ENCODE measurements at regions not wholly inside any gene's neighbourhood (a gene's known extent, or its start where the extent isn't known, plus 50 kb on each side); places are given as distances from the start of the nearest gene placed in this dataset.

DNA sequence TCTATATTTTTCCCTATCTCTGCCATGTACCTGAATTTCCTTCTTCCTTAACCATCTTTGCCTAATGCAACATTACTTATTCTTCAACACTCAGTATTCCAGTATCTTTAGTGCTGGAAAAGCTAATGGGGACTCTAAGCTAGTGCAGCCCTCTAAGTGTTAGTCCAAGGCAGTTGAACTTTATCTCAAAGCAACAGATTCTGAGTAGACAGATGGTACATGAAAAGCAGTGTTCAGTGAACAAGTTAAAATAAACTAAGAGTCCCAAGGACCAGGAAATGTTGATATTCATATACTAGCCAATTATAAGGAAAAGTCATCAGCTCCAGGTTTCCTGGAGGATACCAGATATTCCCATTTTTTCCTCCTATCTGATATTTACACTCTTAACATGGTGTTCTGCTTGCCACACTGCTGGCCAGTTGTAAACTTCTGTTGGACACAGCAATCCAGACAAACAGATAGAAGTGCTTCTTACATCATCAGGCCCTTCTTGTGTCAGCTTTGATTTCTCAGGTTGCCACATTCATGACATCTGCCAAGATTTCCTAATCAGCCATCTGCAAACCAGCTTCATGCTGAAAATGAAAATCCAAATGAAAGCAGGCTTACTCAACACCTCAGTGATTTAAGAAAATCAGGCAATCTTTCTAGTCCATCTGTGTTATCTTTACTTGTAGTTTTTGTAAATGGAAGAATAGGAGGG is 255.9 kb upstream of the POU2AF2 start:
- no peak for DNase-seq (ENCODE audit: low spot score)
- no peak for TF ChIP-seq CTCF (IDR thresholded peaks at IDR 0.05; ENCODE audit: borderline replicate concordance, control extremely low read depth, extremely low read depth, insufficient read depth, missing control alignments)
- in situ Hi-C loops (cut with MboI; ENCODE audit: low sequenced_read_pairs, unreplicated experiment): no loop called here

GRCh38 chr11:110988671-110989070 is 256.9 kb upstream of the POU2AF2 start:
- no peak for DNase-seq (ENCODE audit: low spot score)
- in situ Hi-C loops (cut with MboI; ENCODE audit: low sequenced_read_pairs, unreplicated experiment): no loop called here
- TF ChIP-seq CTCF (IDR thresholded peaks at IDR 0.05; ENCODE audit: borderline replicate concordance, control extremely low read depth, extremely low read depth, insufficient read depth, missing control alignments): no peak

DNA sequence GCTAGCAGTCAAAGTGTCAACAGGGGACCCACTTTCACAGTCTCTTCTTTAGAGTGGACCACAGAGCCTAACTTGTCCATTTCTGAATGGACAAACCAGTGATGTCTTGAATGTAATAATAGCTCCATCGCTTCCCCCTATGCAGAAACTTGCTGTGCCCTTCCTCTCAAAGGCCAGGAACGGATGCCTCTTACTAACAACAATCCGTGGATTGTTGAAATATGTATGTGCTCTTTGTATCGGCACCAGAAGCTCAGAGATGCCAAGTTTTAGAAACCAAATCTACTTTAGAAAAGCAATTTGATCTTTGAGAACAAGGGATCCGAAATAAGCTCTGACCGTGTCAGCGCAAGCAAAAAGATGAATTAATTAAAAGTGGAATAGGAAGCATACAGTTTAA is 259.5 kb upstream of the POU2AF2 start:
- no peak for DNase-seq (ENCODE audit: low spot score)
- no peak for TF ChIP-seq CTCF (IDR thresholded peaks at IDR 0.05; ENCODE audit: borderline replicate concordance, control extremely low read depth, extremely low read depth, insufficient read depth, missing control alignments)
- in situ Hi-C loops (cut with MboI; ENCODE audit: low sequenced_read_pairs, unreplicated experiment): no loop called here

DNA sequence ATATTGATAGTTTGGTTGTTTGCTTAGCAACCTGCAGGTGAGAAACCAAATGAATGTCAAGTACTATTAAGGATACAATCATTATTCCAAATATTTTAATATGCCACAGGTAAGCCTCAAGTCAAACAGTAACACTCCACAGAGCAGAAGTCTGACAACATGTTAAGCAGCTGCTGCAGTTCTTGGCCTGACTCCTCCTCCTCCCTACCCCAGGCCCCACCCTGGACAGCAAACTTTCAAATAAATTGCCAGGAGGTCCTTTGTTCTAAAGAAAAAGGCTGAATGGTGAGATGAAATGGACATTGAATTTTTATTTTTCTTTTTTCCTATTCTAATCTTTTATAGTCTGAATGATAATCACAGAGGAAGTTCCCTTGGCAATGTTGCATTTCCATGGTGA is 260.0 kb upstream of the POU2AF2 start:
- in situ Hi-C loops (cut with MboI; ENCODE audit: low sequenced_read_pairs, unreplicated experiment): no loop called here
- no peak for TF ChIP-seq CTCF (IDR thresholded peaks at IDR 0.05; ENCODE audit: borderline replicate concordance, control extremely low read depth, extremely low read depth, insufficient read depth, missing control alignments)
- no peak for DNase-seq (ENCODE audit: low spot score)

- in situ Hi-C loops (cut with MboI; ENCODE audit: low sequenced_read_pairs, unreplicated experiment): no loop called here
Observed at GRCh38 chr11:110984693-110985092, 260.8 kb upstream of the POU2AF2 start.

GRCh38 chr11:110984147-110984546 is 261.4 kb upstream of the POU2AF2 start:
- TF ChIP-seq CTCF (IDR thresholded peaks at IDR 0.05; ENCODE audit: borderline replicate concordance, control extremely low read depth, extremely low read depth, insufficient read depth, missing control alignments): no peak
- no peak for DNase-seq (ENCODE audit: low spot score)
- in situ Hi-C loops (cut with MboI; ENCODE audit: low sequenced_read_pairs, unreplicated experiment): no loop called here

More at GRCh38 chr11:110984693-110985092, 260.8 kb upstream of the POU2AF2 start:
- DNase-seq (ENCODE audit: low spot score): no peak
- no peak for TF ChIP-seq CTCF (IDR thresholded peaks at IDR 0.05; ENCODE audit: borderline replicate concordance, control extremely low read depth, extremely low read depth, insufficient read depth, missing control alignments)
